ENCODE measurements at regions not wholly inside any gene's neighbourhood (a gene's known extent, or its start where the extent isn't known, plus 50 kb on each side); places are given as distances from the start of the nearest gene placed in this dataset.

DNA sequence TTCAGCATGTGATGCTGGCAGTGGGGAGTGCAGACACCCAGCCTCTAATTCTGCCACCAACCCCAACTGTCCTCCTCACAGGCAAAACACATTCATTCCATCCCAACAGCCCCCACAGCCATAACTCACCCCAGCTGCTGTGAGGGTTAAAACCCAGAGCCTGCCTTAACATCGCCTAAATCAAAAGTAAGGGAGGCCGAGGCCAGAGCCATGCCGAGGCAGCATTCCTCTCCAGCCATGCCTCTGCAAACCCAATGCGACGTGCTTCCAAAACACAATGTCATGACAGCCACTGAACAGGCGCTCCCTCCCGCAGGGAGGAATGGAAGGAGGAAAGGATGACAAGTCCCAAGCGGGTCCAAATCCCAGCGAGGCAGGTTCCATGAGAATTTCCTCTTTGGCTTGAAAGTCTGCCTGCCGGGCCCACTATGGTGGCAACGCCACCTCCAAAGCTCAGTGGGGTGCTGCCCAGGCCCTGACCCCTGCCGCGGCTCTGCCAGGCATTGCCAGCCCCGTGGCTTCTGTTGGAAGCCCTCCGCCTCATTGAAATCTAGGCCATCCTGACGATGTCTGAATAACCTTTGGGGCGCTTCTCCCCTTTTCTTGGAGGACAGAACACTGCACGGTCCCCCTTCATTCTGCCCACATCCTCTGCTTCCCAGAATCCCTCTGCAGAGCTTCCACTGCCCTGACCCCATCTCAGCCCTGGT is 472.3 kb downstream of the BRD1 start (continued):
- TF ChIP-seq, protein P1, sequence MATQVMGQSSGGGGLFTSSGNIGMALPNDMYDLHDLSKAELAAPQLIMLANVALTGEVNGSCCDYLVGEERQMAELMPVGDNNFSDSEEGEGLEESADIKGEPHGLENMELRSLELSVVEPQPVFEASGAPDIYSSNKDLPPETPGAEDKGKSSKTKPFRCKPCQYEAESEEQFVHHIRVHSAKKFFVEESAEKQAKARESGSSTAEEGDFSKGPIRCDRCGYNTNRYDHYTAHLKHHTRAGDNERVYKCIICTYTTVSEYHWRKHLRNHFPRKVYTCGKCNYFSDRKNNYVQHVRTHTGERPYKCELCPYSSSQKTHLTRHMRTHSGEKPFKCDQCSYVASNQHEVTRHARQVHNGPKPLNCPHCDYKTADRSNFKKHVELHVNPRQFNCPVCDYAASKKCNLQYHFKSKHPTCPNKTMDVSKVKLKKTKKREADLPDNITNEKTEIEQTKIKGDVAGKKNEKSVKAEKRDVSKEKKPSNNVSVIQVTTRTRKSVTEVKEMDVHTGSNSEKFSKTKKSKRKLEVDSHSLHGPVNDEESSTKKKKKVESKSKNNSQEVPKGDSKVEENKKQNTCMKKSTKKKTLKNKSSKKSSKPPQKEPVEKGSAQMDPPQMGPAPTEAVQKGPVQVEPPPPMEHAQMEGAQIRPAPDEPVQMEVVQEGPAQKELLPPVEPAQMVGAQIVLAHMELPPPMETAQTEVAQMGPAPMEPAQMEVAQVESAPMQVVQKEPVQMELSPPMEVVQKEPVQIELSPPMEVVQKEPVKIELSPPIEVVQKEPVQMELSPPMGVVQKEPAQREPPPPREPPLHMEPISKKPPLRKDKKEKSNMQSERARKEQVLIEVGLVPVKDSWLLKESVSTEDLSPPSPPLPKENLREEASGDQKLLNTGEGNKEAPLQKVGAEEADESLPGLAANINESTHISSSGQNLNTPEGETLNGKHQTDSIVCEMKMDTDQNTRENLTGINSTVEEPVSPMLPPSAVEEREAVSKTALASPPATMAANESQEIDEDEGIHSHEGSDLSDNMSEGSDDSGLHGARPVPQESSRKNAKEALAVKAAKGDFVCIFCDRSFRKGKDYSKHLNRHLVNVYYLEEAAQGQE (IDR thresholded peaks at IDR 0.05; ENCODE audit: unreplicated experiment), result no peak
- no peak for TF ChIP-seq POLR2AphosphoS5 (IDR thresholded peaks at IDR 0.05; ENCODE audit: low read depth)
- TF ChIP-seq, protein P2, sequence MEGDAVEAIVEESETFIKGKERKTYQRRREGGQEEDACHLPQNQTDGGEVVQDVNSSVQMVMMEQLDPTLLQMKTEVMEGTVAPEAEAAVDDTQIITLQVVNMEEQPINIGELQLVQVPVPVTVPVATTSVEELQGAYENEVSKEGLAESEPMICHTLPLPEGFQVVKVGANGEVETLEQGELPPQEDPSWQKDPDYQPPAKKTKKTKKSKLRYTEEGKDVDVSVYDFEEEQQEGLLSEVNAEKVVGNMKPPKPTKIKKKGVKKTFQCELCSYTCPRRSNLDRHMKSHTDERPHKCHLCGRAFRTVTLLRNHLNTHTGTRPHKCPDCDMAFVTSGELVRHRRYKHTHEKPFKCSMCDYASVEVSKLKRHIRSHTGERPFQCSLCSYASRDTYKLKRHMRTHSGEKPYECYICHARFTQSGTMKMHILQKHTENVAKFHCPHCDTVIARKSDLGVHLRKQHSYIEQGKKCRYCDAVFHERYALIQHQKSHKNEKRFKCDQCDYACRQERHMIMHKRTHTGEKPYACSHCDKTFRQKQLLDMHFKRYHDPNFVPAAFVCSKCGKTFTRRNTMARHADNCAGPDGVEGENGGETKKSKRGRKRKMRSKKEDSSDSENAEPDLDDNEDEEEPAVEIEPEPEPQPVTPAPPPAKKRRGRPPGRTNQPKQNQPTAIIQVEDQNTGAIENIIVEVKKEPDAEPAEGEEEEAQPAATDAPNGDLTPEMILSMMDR (conservative IDR thresholded peaks at IDR 0.05; ENCODE audit: low read depth in 2 of 2), result no peak
- TF ChIP-seq CREB1 (CRISPR knock-in tag; IDR thresholded peaks at IDR 0.05; ENCODE audit: low read depth), result no peak

DNA sequence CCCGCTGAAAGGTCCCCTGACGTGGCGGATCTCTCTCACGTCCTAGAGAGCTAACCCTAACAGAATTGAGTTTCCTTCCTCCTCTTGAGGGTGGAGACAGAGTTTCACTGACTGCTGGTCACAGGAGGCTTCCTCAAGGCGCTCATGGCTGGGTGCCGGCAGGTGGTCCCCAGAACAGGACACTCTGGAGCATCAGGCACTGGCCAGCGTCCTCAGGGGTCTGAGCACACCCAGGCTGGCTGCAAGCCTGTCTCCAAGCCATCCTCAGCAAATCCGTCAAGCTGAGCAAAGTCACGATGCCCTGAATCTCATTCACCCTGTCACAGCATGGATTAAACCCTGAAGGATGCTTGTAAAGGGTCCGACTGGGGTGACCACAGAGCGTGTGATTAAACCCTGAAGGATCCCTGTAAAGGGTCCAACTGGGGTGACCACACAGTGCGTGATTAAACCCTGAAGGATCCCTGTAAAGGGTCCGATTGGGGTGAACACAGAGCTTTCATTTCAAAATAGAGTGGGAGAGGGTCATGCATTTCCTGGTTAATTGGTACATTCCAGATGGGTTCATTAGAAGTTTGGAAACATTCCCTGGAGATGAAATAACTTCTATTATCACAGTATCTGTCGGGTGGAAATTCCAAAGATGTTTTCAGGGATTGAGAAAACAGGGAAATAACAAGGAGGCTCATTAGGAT is 473.0 kb downstream of the BRD1 start:
- H3F3A ChIP-seq (replicated peaks; ENCODE audit: low read depth), result no peaks in the 10 kb centered on the region
- peaks cover 7% of the 10 kb centered on the region for H3K36me3 ChIP-seq (ENCODE audit: insufficient read depth)
- H3K9me2 ChIP-seq (ENCODE audit: insufficient read depth), result no peaks in the 10 kb centered on the region
- Mint-ChIP-seq H3K4me1 (no peaks in the 10 kb centered on the region; the same call in 2 of the 3 replicates), H3K9me3 (no peaks in the 10 kb centered on the region; the same call in 2 of the 3 replicates), H3K27ac (no peak overlapping the region), H3K36me3 (ENCODE audit: low read depth) (no peaks in the 10 kb centered on the region), H3K4me3 (no peak overlapping the region), H3K27me3 (ENCODE audit: insufficient read depth, low read depth, poor library complexity) (peaks cover 7% of the 10 kb centered on the region)
- H4K20me1 ChIP-seq (replicated peaks; ENCODE audit: insufficient read depth), result no peaks in the 10 kb centered on the region
- no peak for TF ChIP-seq CREB1 (CRISPR knock-in tag; IDR thresholded peaks at IDR 0.05; ENCODE audit: low read depth)
- TF ChIP-seq, protein P3, sequence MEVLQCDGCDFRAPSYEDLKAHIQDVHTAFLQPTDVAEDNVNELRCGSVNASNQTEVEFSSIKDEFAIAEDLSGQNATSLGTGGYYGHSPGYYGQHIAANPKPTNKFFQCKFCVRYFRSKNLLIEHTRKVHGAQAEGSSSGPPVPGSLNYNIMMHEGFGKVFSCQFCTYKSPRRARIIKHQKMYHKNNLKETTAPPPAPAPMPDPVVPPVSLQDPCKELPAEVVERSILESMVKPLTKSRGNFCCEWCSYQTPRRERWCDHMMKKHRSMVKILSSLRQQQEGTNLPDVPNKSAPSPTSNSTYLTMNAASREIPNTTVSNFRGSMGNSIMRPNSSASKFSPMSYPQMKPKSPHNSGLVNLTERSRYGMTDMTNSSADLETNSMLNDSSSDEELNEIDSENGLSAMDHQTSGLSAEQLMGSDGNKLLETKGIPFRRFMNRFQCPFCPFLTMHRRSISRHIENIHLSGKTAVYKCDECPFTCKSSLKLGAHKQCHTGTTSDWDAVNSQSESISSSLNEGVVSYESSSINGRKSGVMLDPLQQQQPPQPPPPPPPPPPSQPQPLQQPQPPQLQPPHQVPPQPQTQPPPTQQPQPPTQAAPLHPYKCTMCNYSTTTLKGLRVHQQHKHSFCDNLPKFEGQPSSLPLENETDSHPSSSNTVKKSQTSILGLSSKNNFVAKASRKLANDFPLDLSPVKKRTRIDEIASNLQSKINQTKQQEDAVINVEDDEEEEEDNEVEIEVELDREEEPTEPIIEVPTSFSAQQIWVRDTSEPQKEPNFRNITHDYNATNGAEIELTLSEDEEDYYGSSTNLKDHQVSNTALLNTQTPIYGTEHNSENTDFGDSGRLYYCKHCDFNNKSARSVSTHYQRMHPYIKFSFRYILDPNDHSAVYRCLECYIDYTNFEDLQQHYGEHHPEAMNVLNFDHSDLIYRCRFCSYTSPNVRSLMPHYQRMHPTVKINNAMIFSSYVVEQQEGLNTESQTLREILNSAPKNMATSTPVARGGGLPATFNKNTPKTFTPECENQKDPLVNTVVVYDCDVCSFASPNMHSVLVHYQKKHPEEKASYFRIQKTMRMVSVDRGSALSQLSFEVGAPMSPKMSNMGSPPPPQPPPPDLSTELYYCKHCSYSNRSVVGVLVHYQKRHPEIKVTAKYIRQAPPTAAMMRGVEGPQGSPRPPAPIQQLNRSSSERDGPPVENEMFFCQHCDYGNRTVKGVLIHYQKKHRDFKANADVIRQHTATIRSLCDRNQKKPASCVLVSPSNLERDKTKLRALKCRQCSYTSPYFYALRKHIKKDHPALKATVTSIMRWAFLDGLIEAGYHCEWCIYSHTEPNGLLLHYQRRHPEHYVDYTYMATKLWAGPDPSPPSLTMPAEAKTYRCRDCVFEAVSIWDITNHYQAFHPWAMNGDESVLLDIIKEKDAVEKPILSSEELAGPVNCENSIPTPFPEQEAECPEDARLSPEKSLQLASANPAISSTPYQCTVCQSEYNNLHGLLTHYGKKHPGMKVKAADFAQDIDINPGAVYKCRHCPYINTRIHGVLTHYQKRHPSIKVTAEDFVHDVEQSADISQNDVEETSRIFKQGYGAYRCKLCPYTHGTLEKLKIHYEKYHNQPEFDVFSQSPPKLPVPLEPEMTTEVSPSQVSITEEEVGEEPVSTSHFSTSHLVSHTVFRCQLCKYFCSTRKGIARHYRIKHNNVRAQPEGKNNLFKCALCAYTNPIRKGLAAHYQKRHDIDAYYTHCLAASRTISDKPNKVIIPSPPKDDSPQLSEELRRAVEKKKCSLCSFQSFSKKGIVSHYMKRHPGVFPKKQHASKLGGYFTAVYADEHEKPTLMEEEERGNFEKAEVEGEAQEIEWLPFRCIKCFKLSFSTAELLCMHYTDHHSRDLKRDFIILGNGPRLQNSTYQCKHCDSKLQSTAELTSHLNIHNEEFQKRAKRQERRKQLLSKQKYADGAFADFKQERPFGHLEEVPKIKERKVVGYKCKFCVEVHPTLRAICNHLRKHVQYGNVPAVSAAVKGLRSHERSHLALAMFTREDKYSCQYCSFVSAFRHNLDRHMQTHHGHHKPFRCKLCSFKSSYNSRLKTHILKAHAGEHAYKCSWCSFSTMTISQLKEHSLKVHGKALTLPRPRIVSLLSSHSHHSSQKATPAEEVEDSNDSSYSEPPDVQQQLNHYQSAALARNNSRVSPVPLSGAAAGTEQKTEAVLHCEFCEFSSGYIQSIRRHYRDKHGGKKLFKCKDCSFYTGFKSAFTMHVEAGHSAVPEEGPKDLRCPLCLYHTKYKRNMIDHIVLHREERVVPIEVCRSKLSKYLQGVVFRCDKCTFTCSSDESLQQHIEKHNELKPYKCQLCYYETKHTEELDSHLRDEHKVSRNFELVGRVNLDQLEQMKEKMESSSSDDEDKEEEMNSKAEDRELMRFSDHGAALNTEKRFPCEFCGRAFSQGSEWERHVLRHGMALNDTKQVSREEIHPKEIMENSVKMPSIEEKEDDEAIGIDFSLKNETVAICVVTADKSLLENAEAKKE (CRISPR knock-in tag; IDR thresholded peaks at IDR 0.05), result no peak
- TF ChIP-seq ZNF331 (CRISPR knock-in tag; IDR thresholded peaks at IDR 0.05; ENCODE audit: low read depth), result no peak
- no peak for TF ChIP-seq EZH2phosphoT487 (IDR thresholded peaks at IDR 0.05; ENCODE audit: unreplicated experiment)
- TF ChIP-seq JUNB (IDR thresholded peaks at IDR 0.05; ENCODE audit: unreplicated experiment), result no peak
- no peak for TF ChIP-seq POLR2AphosphoS5 (IDR thresholded peaks at IDR 0.05; ENCODE audit: low read depth)
- TF ChIP-seq NANOG (IDR thresholded peaks at IDR 0.05; ENCODE audit: borderline replicate concordance), result no peak
- TF ChIP-seq, protein P2 (conservative IDR thresholded peaks at IDR 0.05; ENCODE audit: low read depth in 2 of 2), result no peak
- no peaks in the 10 kb centered on the region for H3K27me3 ChIP-seq (ENCODE audit: insufficient read depth)
- no peak overlapping the region for H3K4me2 ChIP-seq
- DNase-seq (ENCODE audit: low spot score), result no peak
- no peak overlapping the region for H3K4me3 ChIP-seq
- ATAC-seq, result no peak
- H3K79me2 ChIP-seq (replicated peaks; ENCODE audit: insufficient read depth), result no peaks in the 10 kb centered on the region
- no peak overlapping the region for H2AFZ ChIP-seq
- no peaks in the 10 kb centered on the region for H3K4me1 ChIP-seq (ENCODE audit: insufficient read depth)
- H3K27ac ChIP-seq (ENCODE audit: low read depth), result no peak overlapping the region

Measured in GM23338 (cell line).